Tibial nerve (tissue), 3 donors: ENCODE measurements at regions not wholly inside any gene's neighbourhood (a gene's known extent, or its start where the extent isn't known, plus 50 kb on each side); places are given as distances from the start of the nearest gene placed in this dataset.

Source experiments
- CTCF ChIP-seq, 5 experiments: fragments of 200-600 bp in 3 of 5; fragments of 450-650 bp in 2 of 5; sonication (generic) in 3 of 5; IDR thresholded peaks; one replicate each; pipeline ENCODE4 v1.5.1; 2016 to 2019; ENCODE audit warnings: antibody characterized with exemption in 5 of 5, mild to moderate bottlenecking in 3 of 5, moderate library complexity in 2 of 5
- POLR2A ChIP-seq, 2 donors: fragments of 450-650 bp; IDR thresholded peaks; one replicate each; pipeline ENCODE4 v1.6.1; 2017; ENCODE audit warnings: antibody characterized with exemption in 2 of 2, mild to moderate bottlenecking in 2 of 2, moderate library complexity in 2 of 2

GRCh38 chr13:77828799-77829198, 89.8 kb downstream of the EDNRB start:
- no peak for TF ChIP-seq POLR2A (IDR thresholded peaks at IDR 0.05)
- no peak for TF ChIP-seq CTCF (IDR thresholded peaks at IDR 0.05)
